WTC11 (cell line): ENCODE measurements at regions not wholly inside any gene's neighbourhood (a gene's known extent, or its start where the extent isn't known, plus 50 kb on each side); places are given as distances from the start of the nearest gene placed in this dataset.

Experiments used
- ATAC-seq: fragments of 200-7000 bp; cut with Tn5 transposase; 2 replicates; pipeline ENCODE4 v1.10.0; 2021; ENCODE audit warnings: mild to moderate bottlenecking, moderate library complexity
- CTCF ChIA-PET: fragments of 300-600 bp; sonication (Branson Sonifier 250); formaldehyde crosslinking; loops from one replicate; lab custom pipeline; 2021; ENCODE audit warnings: antibody characterized with exemption; lab: Charles Lee
- POLR2A ChIA-PET: fragments of 350-600 bp; sonication (Branson Sonifier 250); formaldehyde crosslinking; loops from one replicate; lab custom pipeline; 2021; ENCODE audit warnings: antibody characterized with exemption; lab: Charles Lee
- DNase-seq: peaks from one replicate; pipeline ENCODE4 v3.0.0; 2021; ENCODE audit warnings: low spot score
- H3K27ac Mint-ChIP-seq: 2 replicates; pipeline ENCODE4 v1.8.0; 2021; ENCODE audit warnings: mixed read lengths
- H3K27me3 Mint-ChIP-seq: 2 replicates; pipeline ENCODE4 v1.8.0; 2021; ENCODE audit warnings: low read depth, mild to moderate bottlenecking, moderate library complexity, mixed read lengths
- H3K36me3 Mint-ChIP-seq: 2 replicates; pipeline ENCODE4 v1.8.0; 2021; ENCODE audit warnings: mixed read lengths
- H3K4me1 Mint-ChIP-seq: 2 replicates; pipeline ENCODE4 v1.8.0; 2022; ENCODE audit warnings: mixed read lengths
- H3K4me3 Mint-ChIP-seq: 2 replicates; pipeline ENCODE4 v1.8.0; 2021; ENCODE audit warnings: mild to moderate bottlenecking, moderate library complexity, mixed read lengths
- H3K9me3 Mint-ChIP-seq: 2 replicates; pipeline ENCODE4 v1.8.0; 2021; ENCODE audit warnings: mixed read lengths
- ARID4B ChIP-seq: sonication (generic); formaldehyde crosslinking; IDR thresholded peaks from 2 replicates; pipeline ENCODE4 v1.8.0; 2023; ENCODE audit warnings: missing genetic modification reagents, mild to moderate bottlenecking, borderline replicate concordance
- CREB1 ChIP-seq: sonication (generic); formaldehyde crosslinking; IDR thresholded peaks from 2 replicates; pipeline ENCODE4 v1.8.0; 2023; ENCODE audit warnings: mild to moderate bottlenecking, missing genetic modification reagents
- GABPB1 ChIP-seq: sonication (generic); formaldehyde crosslinking; IDR thresholded peaks from 2 replicates; pipeline ENCODE4 v1.8.1; 2023; ENCODE audit warnings: mild to moderate bottlenecking, missing genetic modification reagents
- JUN ChIP-seq: sonication (generic); formaldehyde crosslinking; IDR thresholded peaks from 2 replicates; pipeline ENCODE4 v1.8.0; 2023; ENCODE audit warnings: mild to moderate bottlenecking, missing genetic modification reagents
- MAX ChIP-seq: sonication (generic); formaldehyde crosslinking; IDR thresholded peaks from 2 replicates; pipeline ENCODE4 v1.8.0; 2022; ENCODE audit warnings: mild to moderate bottlenecking, missing genetic modification reagents
- TEAD4 ChIP-seq: sonication (generic); formaldehyde crosslinking; IDR thresholded peaks from 2 replicates; pipeline ENCODE4 v1.8.0; 2022; ENCODE audit warnings: mild to moderate bottlenecking, missing genetic modification reagents
- ZBTB21 ChIP-seq: sonication (generic); formaldehyde crosslinking; IDR thresholded peaks from 2 replicates; pipeline ENCODE4 v1.8.1; 2023; ENCODE audit warnings: mild to moderate bottlenecking, missing genetic modification reagents, borderline replicate concordance
- ZNF232 ChIP-seq: sonication (generic); formaldehyde crosslinking; IDR thresholded peaks from 2 replicates; pipeline ENCODE4 v1.8.0; 2022; ENCODE audit warnings: mild to moderate bottlenecking, missing genetic modification reagents
- ZNF317 ChIP-seq: sonication (generic); formaldehyde crosslinking; IDR thresholded peaks from 2 replicates; pipeline ENCODE4 v1.8.1; 2023; ENCODE audit warnings: low read depth, mild to moderate bottlenecking, moderate library complexity, missing genetic modification reagents, borderline replicate concordance
- TF ChIP-seq, protein P1 (sequence below): sonication (generic); formaldehyde crosslinking; IDR thresholded peaks from 2 replicates; pipeline ENCODE4 v1.8.1; 2022; ENCODE audit warnings: mild to moderate bottlenecking, moderate library complexity, missing genetic modification reagents
- TF ChIP-seq, protein P2 (sequence below): sonication (generic); formaldehyde crosslinking; IDR thresholded peaks from 2 replicates; pipeline ENCODE4 v1.8.0; 2022; ENCODE audit warnings: missing genetic modification reagents
- TF ChIP-seq, protein P3 (sequence below): fragments of 200-600 bp; IDR thresholded peaks from 2 replicates; pipeline ENCODE4 v1.8.0; 2022; ENCODE audit warnings: antibody characterized with exemption

GRCh38 chr11:70751142-70751734, 352.9 kb downstream of the CTTN start:
- TF ChIP-seq CREB1 (no peak), ZNF317 (CRISPR knock-in tag) (peak; percentile 98)
- CTCF ChIA-PET, result no interaction called here
- Mint-ChIP-seq H3K36me3 (peaks cover 30% of the 10 kb centered on the region), H3K27ac (no peak overlapping the region), H3K4me1 (peaks cover 21% of the 10 kb centered on the region), H3K4me3 (no peak overlapping the region), H3K9me3 (peaks cover 34% of the 10 kb centered on the region), H3K27me3 (peaks cover 6% of the 10 kb centered on the region)
- DNase-seq (no peak), ATAC-seq (no peak)
- POLR2A ChIA-PET, result no interaction called here

- no peak overlapping the region for H3K4me3 Mint-ChIP-seq
- H3K9me3 Mint-ChIP-seq, result peaks cover 26% of the 10 kb centered on the region
- TF ChIP-seq GABPB1 (peak; percentile 20; the same call in 1 of the 2 replicates), JUN (no peak), MAX (0 out of 2 replicates have a peak, but pooled peaks have one; percentile 20), ZBTB21 (CRISPR knock-in tag) (0 out of 2 replicates have a peak, but pooled peaks have one; percentile 26), TEAD4 (CRISPR knock-in tag) (no peak), ARID4B (CRISPR knock-in tag) (0 out of 2 replicates have a peak, but pooled peaks have one; percentile 18), ZNF232 (CRISPR knock-in tag) (0 out of 2 replicates have a peak, but pooled peaks have one; percentile 28)
- TF ChIP-seq, protein P1, sequence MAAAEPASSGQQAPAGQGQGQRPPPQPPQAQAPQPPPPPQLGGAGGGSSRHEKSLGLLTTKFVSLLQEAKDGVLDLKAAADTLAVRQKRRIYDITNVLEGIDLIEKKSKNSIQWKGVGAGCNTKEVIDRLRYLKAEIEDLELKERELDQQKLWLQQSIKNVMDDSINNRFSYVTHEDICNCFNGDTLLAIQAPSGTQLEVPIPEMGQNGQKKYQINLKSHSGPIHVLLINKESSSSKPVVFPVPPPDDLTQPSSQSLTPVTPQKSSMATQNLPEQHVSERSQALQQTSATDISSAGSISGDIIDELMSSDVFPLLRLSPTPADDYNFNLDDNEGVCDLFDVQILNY (CRISPR knock-in tag), result peak; percentile 11; the same call in 1 of the 2 replicates
- TF ChIP-seq, protein P2, sequence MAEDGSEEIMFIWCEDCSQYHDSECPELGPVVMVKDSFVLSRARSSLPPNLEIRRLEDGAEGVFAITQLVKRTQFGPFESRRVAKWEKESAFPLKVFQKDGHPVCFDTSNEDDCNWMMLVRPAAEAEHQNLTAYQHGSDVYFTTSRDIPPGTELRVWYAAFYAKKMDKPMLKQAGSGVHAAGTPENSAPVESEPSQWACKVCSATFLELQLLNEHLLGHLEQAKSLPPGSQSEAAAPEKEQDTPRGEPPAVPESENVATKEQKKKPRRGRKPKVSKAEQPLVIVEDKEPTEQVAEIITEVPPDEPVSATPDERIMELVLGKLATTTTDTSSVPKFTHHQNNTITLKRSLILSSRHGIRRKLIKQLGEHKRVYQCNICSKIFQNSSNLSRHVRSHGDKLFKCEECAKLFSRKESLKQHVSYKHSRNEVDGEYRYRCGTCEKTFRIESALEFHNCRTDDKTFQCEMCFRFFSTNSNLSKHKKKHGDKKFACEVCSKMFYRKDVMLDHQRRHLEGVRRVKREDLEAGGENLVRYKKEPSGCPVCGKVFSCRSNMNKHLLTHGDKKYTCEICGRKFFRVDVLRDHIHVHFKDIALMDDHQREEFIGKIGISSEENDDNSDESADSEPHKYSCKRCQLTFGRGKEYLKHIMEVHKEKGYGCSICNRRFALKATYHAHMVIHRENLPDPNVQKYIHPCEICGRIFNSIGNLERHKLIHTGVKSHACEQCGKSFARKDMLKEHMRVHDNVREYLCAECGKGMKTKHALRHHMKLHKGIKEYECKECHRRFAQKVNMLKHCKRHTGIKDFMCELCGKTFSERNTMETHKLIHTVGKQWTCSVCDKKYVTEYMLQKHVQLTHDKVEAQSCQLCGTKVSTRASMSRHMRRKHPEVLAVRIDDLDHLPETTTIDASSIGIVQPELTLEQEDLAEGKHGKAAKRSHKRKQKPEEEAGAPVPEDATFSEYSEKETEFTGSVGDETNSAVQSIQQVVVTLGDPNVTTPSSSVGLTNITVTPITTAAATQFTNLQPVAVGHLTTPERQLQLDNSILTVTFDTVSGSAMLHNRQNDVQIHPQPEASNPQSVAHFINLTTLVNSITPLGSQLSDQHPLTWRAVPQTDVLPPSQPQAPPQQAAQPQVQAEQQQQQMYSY (CRISPR knock-in tag), result peak; percentile 83
- TF ChIP-seq, protein P3, sequence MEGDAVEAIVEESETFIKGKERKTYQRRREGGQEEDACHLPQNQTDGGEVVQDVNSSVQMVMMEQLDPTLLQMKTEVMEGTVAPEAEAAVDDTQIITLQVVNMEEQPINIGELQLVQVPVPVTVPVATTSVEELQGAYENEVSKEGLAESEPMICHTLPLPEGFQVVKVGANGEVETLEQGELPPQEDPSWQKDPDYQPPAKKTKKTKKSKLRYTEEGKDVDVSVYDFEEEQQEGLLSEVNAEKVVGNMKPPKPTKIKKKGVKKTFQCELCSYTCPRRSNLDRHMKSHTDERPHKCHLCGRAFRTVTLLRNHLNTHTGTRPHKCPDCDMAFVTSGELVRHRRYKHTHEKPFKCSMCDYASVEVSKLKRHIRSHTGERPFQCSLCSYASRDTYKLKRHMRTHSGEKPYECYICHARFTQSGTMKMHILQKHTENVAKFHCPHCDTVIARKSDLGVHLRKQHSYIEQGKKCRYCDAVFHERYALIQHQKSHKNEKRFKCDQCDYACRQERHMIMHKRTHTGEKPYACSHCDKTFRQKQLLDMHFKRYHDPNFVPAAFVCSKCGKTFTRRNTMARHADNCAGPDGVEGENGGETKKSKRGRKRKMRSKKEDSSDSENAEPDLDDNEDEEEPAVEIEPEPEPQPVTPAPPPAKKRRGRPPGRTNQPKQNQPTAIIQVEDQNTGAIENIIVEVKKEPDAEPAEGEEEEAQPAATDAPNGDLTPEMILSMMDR, result peak; percentile 92
- peaks cover 16% of the 10 kb centered on the region for H3K36me3 Mint-ChIP-seq
- ATAC-seq, result peak; percentile 97
- CTCF ChIA-PET, result interaction anchor here (0.6 to 1.8 kb wide), 17 partner anchors 12 to 332 kb away, joined by 3 to 14 read pairs (median 5); no protein-coding TSS in a partner anchor
- DNase-seq, result peak; percentile 90
- peaks cover 6% of the 10 kb centered on the region for H3K27me3 Mint-ChIP-seq
- POLR2A ChIA-PET, result no interaction called here
- H3K27ac Mint-ChIP-seq, result no peak overlapping the region; the same call in 1 of the 2 replicates
- peaks cover 15% of the 10 kb centered on the region for H3K4me1 Mint-ChIP-seq
These were observed 357.3 kb downstream of the CTTN start for GRCh38 chr11:70755410-70756158.
